ENCODE measurements at regions not wholly inside any gene's neighbourhood (a gene's known extent, or its start where the extent isn't known, plus 50 kb on each side); places are given as distances from the start of the nearest gene placed in this dataset.

DNA sequence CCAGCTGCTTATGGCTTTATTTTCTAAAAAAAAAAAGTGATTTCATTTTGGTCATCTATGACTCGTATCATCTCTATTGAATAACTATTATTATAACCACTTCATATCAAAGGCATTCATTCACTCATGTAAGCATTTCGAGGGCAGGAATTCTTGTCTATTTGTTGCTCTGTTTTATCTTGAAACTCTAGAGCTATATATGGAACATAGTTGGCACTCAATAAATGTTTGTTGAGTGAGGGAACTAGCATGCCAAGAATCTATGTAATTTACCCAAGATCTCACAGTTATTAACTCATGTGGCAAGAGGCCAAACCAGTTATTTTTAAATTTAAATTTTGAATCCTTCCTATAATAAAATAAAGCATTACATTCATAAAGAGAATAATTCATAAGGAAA is 470.1 kb downstream of the TMX3 start:
- Histone ChIP-seq H3K4me2 (ENCODE audit: extremely low read depth, insufficient read depth, low read length) (no peak overlapping the region), H4K20me1 (ENCODE audit: control insufficient read depth, extremely low read depth, insufficient read depth, low read length) (no peaks in the 10 kb centered on the region), H2AFZ (ENCODE audit: low read length) (no peak overlapping the region), H3K9me3 (ENCODE audit: control insufficient read depth, insufficient read depth, low read depth, low read length) (no peaks in the 10 kb centered on the region), H3K9ac (ENCODE audit: insufficient read depth, low read length) (no peak overlapping the region), H3K79me2 (ENCODE audit: control insufficient read depth, insufficient read depth, low read length) (no peaks in the 10 kb centered on the region), H3K27ac (ENCODE audit: insufficient read depth, low read length) (no peak overlapping the region), H3K4me3 (replicated peaks in 1 of 4; ENCODE audit: control extremely low read depth in 1 of 4, insufficient read depth in 1 of 4, low read depth in 3 of 4, low read length in 4 of 4) (no peak overlapping the region), H3K4me1 (ENCODE audit: control insufficient read depth, extremely low read depth, insufficient read depth, low read length) (no peaks in the 10 kb centered on the region), H3K36me3 (ENCODE audit: control insufficient read depth, insufficient read depth, low read length) (no peaks in the 10 kb centered on the region), H3K27me3 (ENCODE audit: control insufficient read depth, insufficient read depth, low read length) (no peaks in the 10 kb centered on the region)
- peak; percentile 40 to 70 for DNase-seq (ENCODE audit: low read depth in 2 of 2)
- TF ChIP-seq, protein P1, sequence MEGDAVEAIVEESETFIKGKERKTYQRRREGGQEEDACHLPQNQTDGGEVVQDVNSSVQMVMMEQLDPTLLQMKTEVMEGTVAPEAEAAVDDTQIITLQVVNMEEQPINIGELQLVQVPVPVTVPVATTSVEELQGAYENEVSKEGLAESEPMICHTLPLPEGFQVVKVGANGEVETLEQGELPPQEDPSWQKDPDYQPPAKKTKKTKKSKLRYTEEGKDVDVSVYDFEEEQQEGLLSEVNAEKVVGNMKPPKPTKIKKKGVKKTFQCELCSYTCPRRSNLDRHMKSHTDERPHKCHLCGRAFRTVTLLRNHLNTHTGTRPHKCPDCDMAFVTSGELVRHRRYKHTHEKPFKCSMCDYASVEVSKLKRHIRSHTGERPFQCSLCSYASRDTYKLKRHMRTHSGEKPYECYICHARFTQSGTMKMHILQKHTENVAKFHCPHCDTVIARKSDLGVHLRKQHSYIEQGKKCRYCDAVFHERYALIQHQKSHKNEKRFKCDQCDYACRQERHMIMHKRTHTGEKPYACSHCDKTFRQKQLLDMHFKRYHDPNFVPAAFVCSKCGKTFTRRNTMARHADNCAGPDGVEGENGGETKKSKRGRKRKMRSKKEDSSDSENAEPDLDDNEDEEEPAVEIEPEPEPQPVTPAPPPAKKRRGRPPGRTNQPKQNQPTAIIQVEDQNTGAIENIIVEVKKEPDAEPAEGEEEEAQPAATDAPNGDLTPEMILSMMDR (conservative IDR thresholded peaks at IDR 0.05 in 1 of 2, IDR thresholded peaks at IDR 0.05 in 1 of 2; ENCODE audit: low read depth in 1 of 2, low read length in 2 of 2), result no peak
- no peak for TF ChIP-seq EZH2 (IDR thresholded peaks at IDR 0.05; ENCODE audit: low read length, missing control alignments)

DNA sequence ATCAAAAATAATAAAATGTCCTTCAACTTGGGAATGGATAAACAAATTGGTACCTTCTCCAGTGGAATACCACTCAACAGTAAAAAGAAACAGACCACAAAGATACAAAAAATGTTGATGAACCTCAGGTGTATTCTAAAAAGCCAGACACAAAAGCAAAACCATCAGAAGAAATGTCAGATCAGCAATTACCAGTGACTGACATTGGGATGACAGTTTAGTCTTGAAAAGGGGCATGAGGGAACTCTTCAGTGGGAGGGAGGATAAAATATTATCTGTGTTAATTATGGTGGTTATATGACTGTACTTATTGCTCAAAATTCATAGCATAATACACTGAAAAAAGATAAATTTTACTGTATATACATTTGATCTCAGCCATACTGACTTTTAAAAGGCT is 473.0 kb downstream of the TMX3 start:
- no peak overlapping the region for H3K9ac ChIP-seq (ENCODE audit: insufficient read depth, low read length)
- H3K36me3 ChIP-seq (ENCODE audit: control insufficient read depth, insufficient read depth, low read length), result no peaks in the 10 kb centered on the region
- no peaks in the 10 kb centered on the region for H3K4me1 ChIP-seq (ENCODE audit: control insufficient read depth, extremely low read depth, insufficient read depth, low read length)
- H3K4me3 ChIP-seq (replicated peaks in 1 of 4; ENCODE audit: control extremely low read depth in 1 of 4, insufficient read depth in 1 of 4, low read depth in 3 of 4, low read length in 4 of 4), result no peak overlapping the region
- H3K27ac ChIP-seq (ENCODE audit: insufficient read depth, low read length), result no peak overlapping the region
- no peak for DNase-seq (ENCODE audit: low read depth in 2 of 2)
- H3K27me3 ChIP-seq (ENCODE audit: control insufficient read depth, insufficient read depth, low read length), result no peaks in the 10 kb centered on the region
- TF ChIP-seq, protein P1 (conservative IDR thresholded peaks at IDR 0.05 in 1 of 2, IDR thresholded peaks at IDR 0.05 in 1 of 2; ENCODE audit: low read depth in 1 of 2, low read length in 2 of 2), result no peak
- TF ChIP-seq EZH2 (IDR thresholded peaks at IDR 0.05; ENCODE audit: low read length, missing control alignments), result no peak
- no peaks in the 10 kb centered on the region for H3K79me2 ChIP-seq (ENCODE audit: control insufficient read depth, insufficient read depth, low read length)
- H3K4me2 ChIP-seq (ENCODE audit: extremely low read depth, insufficient read depth, low read length), result no peak overlapping the region
- H3K9me3 ChIP-seq (ENCODE audit: control insufficient read depth, insufficient read depth, low read depth, low read length), result no peaks in the 10 kb centered on the region
- H2AFZ ChIP-seq (ENCODE audit: low read length), result no peak overlapping the region
- no peaks in the 10 kb centered on the region for H4K20me1 ChIP-seq (ENCODE audit: control insufficient read depth, extremely low read depth, insufficient read depth, low read length)

DNA sequence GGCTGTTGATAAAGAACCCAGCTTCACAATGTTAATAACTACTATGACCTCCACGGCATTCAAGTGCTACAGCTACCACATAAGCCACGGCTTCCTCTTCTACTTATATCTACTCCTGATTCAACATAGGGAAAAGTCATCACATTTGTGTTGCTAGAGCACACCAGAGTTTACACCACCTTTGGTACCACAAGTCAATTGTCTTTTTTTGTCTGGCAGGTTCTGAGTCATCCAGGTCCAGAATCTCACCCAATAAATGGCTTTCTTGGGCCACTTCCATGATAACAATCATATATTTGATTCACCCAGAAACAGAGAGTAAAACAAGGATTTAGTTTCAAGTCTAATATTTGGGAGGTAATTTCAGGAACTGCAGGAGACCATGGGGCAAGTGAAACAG is 480.2 kb downstream of the TMX3 start:
- no peak overlapping the region for H3K27ac ChIP-seq (ENCODE audit: insufficient read depth, low read length)
- H4K20me1 ChIP-seq (ENCODE audit: control insufficient read depth, extremely low read depth, insufficient read depth, low read length), result no peaks in the 10 kb centered on the region
- no peaks in the 10 kb centered on the region for H3K79me2 ChIP-seq (ENCODE audit: control insufficient read depth, insufficient read depth, low read length)
- no peak overlapping the region for H3K4me3 ChIP-seq (replicated peaks in 1 of 4; ENCODE audit: control extremely low read depth in 1 of 4, insufficient read depth in 1 of 4, low read depth in 3 of 4, low read length in 4 of 4)
- H3K9me3 ChIP-seq (ENCODE audit: control insufficient read depth, insufficient read depth, low read depth, low read length), result no peaks in the 10 kb centered on the region
- TF ChIP-seq EZH2 (IDR thresholded peaks at IDR 0.05; ENCODE audit: low read length, missing control alignments), result no peak
- TF ChIP-seq, protein P1 (conservative IDR thresholded peaks at IDR 0.05 in 1 of 2, IDR thresholded peaks at IDR 0.05 in 1 of 2; ENCODE audit: low read depth in 1 of 2, low read length in 2 of 2), result no peak
- H3K4me1 ChIP-seq (ENCODE audit: control insufficient read depth, extremely low read depth, insufficient read depth, low read length), result no peaks in the 10 kb centered on the region
- H3K27me3 ChIP-seq (ENCODE audit: control insufficient read depth, insufficient read depth, low read length), result no peaks in the 10 kb centered on the region
- no peak overlapping the region for H2AFZ ChIP-seq (ENCODE audit: low read length)
- no peak overlapping the region for H3K9ac ChIP-seq (ENCODE audit: insufficient read depth, low read length)
- H3K36me3 ChIP-seq (ENCODE audit: control insufficient read depth, insufficient read depth, low read length), result no peaks in the 10 kb centered on the region
- DNase-seq (ENCODE audit: low read depth in 2 of 2), result peak in 1 of 2 donors; percentile 22
- no peak overlapping the region for H3K4me2 ChIP-seq (ENCODE audit: extremely low read depth, insufficient read depth, low read length)
